Hepatocyte (in vitro differentiated cells): ENCODE measurements at regions not wholly inside any gene's neighbourhood (a gene's known extent, or its start where the extent isn't known, plus 50 kb on each side); places are given as distances from the start of the nearest gene placed in this dataset.

ENCODE experiments used
- DNase-seq: peaks from one replicate; pipeline ENCODE4 v3.0.0-alpha.2; 2016; ENCODE audit warnings: low spot score
- H2AFZ ChIP-seq: fragments of 200-600 bp; sonication (generic); 2 replicates; pipeline ENCODE4 v1.6.0; 2016; ENCODE audit warnings: antibody characterized with exemption, mild to moderate bottlenecking
- H3K27ac ChIP-seq: fragments of 200-600 bp; sonication (generic); 2 replicates; pipeline ENCODE4 v1.5.1; 2016; ENCODE audit warnings: mild to moderate bottlenecking
- H3K27me3 ChIP-seq: fragments of 200-600 bp; sonication (generic); 2 replicates; pipeline ENCODE4 v1.6.1; 2016
- H3K36me3 ChIP-seq: fragments of 200-600 bp; sonication (generic); replicated peaks from 2 replicates; pipeline ENCODE4 v1.5.1; 2016; ENCODE audit warnings: low read depth; ENCODE audit not compliant: insufficient read depth
- H3K4me1 ChIP-seq: fragments of 200-600 bp; sonication (generic); 2 replicates; pipeline ENCODE4 v1.5.1; 2016; ENCODE audit warnings: mild to moderate bottlenecking, moderate library complexity; ENCODE audit not compliant: insufficient read depth
- H3K4me2 ChIP-seq: fragments of 200-600 bp; sonication (generic); 2 replicates; pipeline ENCODE4 v1.6.0; 2016
- H3K4me3 ChIP-seq: fragments of 200-600 bp; sonication (generic); 2 replicates; pipeline ENCODE4 v1.5.1; 2016; ENCODE audit warnings: mild to moderate bottlenecking
- H3K79me2 ChIP-seq: fragments of 200-600 bp; sonication (generic); 2 replicates; pipeline ENCODE4 v1.6.0; 2017; ENCODE audit warnings: mild to moderate bottlenecking
- H3K9me2 ChIP-seq: fragments of 200-600 bp; sonication (generic); replicated peaks from 2 replicates; pipeline ENCODE4 v1.6.0; 2017; ENCODE audit warnings: mild to moderate bottlenecking; ENCODE audit not compliant: insufficient read depth
- H3K9me3 ChIP-seq: fragments of 200-600 bp; sonication (generic); 2 replicates; pipeline ENCODE4 v1.5.1; 2016; ENCODE audit warnings: low read depth, mild to moderate bottlenecking
- H4K20me1 ChIP-seq: fragments of 200-600 bp; sonication (generic); 2 replicates; pipeline ENCODE4 v1.6.0; 2016; ENCODE audit warnings: mild to moderate bottlenecking; ENCODE audit not compliant: insufficient read depth, poor library complexity, severe bottlenecking
- EZH2 ChIP-seq: fragments of 200-600 bp; sonication (generic); IDR thresholded peaks from 2 replicates; pipeline ENCODE4 v1.6.1; 2016; ENCODE audit warnings: antibody characterized with exemption, mild to moderate bottlenecking, borderline replicate concordance
- EZH2phosphoT487 ChIP-seq: fragments of 200-600 bp; sonication (generic); IDR thresholded peaks from one replicate; pipeline ENCODE4 v1.6.1; 2018; ENCODE audit warnings: antibody characterized with exemption, mild to moderate bottlenecking, low read depth, moderate library complexity; ENCODE audit not compliant: unreplicated experiment, severe bottlenecking
- WGBS: methylation state at CpG from one replicate; pipeline ENCODE4 v1.1.6; 2016; ENCODE audit warnings: low lambda C conversion rate; ENCODE audit errors: missing lambda C conversion rate; 5-methylcytosine and 5-hydroxymethylcytosine counted together
- TF ChIP-seq, protein P1 (sequence below): fragments of 200-600 bp; sonication (generic); IDR thresholded peaks from 2 replicates; pipeline ENCODE4 v1.5.1; 2016; ENCODE audit warnings: antibody characterized with exemption, mild to moderate bottlenecking; ENCODE audit not compliant: poor library complexity

DNA sequence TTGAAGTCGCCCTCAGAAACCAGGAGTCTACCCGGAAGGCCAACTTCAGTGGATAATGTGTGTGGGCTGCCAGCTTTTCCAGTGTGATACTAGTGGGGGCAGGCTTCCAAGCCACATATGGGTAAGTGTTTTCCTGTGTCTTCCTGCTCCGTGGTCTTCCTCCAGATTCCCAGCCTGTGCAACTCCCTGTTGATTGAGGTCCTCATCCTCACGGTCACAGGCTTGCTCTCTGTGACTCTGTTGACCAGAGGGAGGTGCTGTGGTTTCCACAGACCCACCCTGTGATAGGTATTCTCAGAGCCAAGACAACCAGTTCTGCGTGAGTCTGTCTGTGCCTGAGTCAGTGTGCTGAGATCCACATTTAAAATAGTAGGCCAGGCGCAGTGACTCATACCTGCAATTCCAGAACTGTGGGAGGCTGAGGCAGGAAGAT is 388.0 kb upstream of the IRX2 start:
- H4K20me1 ChIP-seq = no peaks in the 10 kb centered on the region
- WGBS = 78% methylated on average over 6 of the region's 6 CpGs
- no peaks in the 10 kb centered on the region for H3K9me2 ChIP-seq
- no peaks in the 10 kb centered on the region for H3K4me1 ChIP-seq
- no peaks in the 10 kb centered on the region for H3K27me3 ChIP-seq
- no peaks in the 10 kb centered on the region for H3K36me3 ChIP-seq
- H3K4me3 ChIP-seq = no peak overlapping the region
- no peak overlapping the region for H3K27ac ChIP-seq
- H3K4me2 ChIP-seq = no peak overlapping the region
- no peak overlapping the region for H2AFZ ChIP-seq
- H3K9me3 ChIP-seq = no peaks in the 10 kb centered on the region
- DNase-seq = no peak
- TF ChIP-seq, protein P1, sequence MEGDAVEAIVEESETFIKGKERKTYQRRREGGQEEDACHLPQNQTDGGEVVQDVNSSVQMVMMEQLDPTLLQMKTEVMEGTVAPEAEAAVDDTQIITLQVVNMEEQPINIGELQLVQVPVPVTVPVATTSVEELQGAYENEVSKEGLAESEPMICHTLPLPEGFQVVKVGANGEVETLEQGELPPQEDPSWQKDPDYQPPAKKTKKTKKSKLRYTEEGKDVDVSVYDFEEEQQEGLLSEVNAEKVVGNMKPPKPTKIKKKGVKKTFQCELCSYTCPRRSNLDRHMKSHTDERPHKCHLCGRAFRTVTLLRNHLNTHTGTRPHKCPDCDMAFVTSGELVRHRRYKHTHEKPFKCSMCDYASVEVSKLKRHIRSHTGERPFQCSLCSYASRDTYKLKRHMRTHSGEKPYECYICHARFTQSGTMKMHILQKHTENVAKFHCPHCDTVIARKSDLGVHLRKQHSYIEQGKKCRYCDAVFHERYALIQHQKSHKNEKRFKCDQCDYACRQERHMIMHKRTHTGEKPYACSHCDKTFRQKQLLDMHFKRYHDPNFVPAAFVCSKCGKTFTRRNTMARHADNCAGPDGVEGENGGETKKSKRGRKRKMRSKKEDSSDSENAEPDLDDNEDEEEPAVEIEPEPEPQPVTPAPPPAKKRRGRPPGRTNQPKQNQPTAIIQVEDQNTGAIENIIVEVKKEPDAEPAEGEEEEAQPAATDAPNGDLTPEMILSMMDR = no peak
- TF ChIP-seq EZH2 = no peak
- no peak for TF ChIP-seq EZH2phosphoT487
- H3K79me2 ChIP-seq = no peaks in the 10 kb centered on the region

DNA sequence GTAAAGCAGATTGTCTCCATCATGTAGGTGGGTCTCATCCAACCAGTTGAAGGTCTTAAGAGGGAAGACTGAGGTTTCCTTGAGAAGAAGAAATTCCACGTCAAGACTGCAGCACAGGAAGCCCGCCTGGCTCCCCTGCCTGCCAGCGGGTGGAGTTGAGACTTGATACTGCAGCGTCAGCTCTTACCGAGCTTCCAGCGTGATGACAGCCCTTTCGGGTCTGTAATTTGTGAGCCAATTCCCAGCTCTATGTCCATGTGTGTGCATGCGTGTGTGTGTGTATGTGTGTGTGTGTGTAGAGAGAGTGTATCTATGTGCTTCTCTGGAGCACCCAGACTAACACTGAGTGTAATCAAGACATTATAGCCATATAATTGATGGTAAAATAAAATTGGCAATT is 379.7 kb upstream of the IRX2 start:
- Histone ChIP-seq H3K9me2 (no peaks in the 10 kb centered on the region), H3K9me3 (no peaks in the 10 kb centered on the region), H3K27ac (no peak overlapping the region), H4K20me1 (no peaks in the 10 kb centered on the region), H3K4me2 (no peak overlapping the region), H3K4me1 (no peaks in the 10 kb centered on the region), H2AFZ (no peak overlapping the region), H3K36me3 (no peaks in the 10 kb centered on the region), H3K4me3 (no peak overlapping the region), H3K27me3 (no peaks in the 10 kb centered on the region), H3K79me2 (no peaks in the 10 kb centered on the region)
- no peak for DNase-seq
- 63% methylated on average over 8 of the region's 8 CpGs for WGBS
- TF ChIP-seq EZH2 = no peak
- TF ChIP-seq EZH2phosphoT487 = no peak
- TF ChIP-seq, protein P1 = no peak

DNA sequence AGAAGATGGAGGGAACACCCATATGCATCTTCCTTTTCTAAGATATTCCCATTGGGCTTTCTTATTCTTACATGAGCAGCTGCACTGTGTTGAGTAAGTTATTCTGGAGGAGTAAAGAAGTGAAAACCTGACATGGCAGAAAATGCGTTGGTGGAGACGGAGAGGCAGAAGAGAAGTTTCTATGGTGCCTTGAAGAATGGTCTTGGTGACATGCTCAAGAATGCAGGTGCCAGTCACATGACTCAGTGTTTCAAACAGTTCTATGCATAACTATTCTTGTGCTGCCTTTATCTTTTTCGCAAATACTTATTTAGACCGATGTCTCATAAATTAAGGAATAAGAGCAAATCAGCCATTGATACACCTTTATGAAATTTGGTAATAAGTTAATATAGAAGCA is 377.8 kb upstream of the IRX2 start:
- no peak overlapping the region for H2AFZ ChIP-seq
- TF ChIP-seq EZH2phosphoT487 (no peak), EZH2 (no peak)
- TF ChIP-seq, protein P1 = no peak
- H3K4me2 ChIP-seq = no peak overlapping the region
- H3K9me2 ChIP-seq = no peaks in the 10 kb centered on the region
- DNase-seq = no peak
- no peak overlapping the region for H3K27ac ChIP-seq
- no peaks in the 10 kb centered on the region for H3K4me1 ChIP-seq
- H3K36me3 ChIP-seq = no peaks in the 10 kb centered on the region
- 94% methylated on average over 4 of the region's 4 CpGs for WGBS
- no peaks in the 10 kb centered on the region for H3K27me3 ChIP-seq
- no peaks in the 10 kb centered on the region for H4K20me1 ChIP-seq
- no peaks in the 10 kb centered on the region for H3K79me2 ChIP-seq
- H3K9me3 ChIP-seq = no peaks in the 10 kb centered on the region
- H3K4me3 ChIP-seq = no peak overlapping the region

DNA sequence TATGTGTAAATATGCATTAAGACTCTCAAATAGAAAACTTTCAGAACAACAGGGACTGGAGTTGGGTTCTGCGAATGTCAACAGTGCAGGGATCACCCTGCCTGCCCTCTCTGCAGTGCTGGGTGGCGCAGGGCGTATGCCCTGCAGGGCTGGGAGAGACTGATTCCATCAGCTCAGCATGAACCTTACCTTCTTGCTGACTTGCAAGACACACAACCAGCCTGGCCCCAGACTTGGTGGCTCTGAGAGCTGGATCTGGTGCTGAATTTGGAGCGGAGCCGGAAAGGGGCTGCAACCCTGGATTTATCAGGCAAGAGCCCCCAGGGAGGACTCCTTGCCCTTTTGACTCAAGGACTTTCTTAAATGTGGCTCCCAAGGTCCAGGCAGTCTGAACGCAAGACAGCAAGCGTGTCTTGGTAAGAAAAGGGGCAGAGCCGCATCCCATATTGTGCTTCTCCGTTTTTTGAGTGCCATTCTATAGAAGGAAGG is 376.0 kb upstream of the IRX2 start:
- H4K20me1 ChIP-seq = no peaks in the 10 kb centered on the region
- H3K4me2 ChIP-seq = no peak overlapping the region
- no peaks in the 10 kb centered on the region for H3K27me3 ChIP-seq
- H3K9me2 ChIP-seq = no peaks in the 10 kb centered on the region
- no peak overlapping the region for H3K27ac ChIP-seq
- no peak for TF ChIP-seq EZH2
- TF ChIP-seq EZH2phosphoT487 = no peak
- TF ChIP-seq, protein P1 = no peak
- WGBS = 93% methylated on average over 9 of the region's 9 CpGs
- no peak for DNase-seq
- H3K9me3 ChIP-seq = no peaks in the 10 kb centered on the region
- no peaks in the 10 kb centered on the region for H3K79me2 ChIP-seq
- H3K36me3 ChIP-seq = no peaks in the 10 kb centered on the region
- no peaks in the 10 kb centered on the region for H3K4me1 ChIP-seq
- no peak overlapping the region for H2AFZ ChIP-seq
- no peak overlapping the region for H3K4me3 ChIP-seq
